ENCODE measurements at regions not wholly inside any gene's neighbourhood (a gene's known extent, or its start where the extent isn't known, plus 50 kb on each side); places are given as distances from the start of the nearest gene placed in this dataset.

DNA sequence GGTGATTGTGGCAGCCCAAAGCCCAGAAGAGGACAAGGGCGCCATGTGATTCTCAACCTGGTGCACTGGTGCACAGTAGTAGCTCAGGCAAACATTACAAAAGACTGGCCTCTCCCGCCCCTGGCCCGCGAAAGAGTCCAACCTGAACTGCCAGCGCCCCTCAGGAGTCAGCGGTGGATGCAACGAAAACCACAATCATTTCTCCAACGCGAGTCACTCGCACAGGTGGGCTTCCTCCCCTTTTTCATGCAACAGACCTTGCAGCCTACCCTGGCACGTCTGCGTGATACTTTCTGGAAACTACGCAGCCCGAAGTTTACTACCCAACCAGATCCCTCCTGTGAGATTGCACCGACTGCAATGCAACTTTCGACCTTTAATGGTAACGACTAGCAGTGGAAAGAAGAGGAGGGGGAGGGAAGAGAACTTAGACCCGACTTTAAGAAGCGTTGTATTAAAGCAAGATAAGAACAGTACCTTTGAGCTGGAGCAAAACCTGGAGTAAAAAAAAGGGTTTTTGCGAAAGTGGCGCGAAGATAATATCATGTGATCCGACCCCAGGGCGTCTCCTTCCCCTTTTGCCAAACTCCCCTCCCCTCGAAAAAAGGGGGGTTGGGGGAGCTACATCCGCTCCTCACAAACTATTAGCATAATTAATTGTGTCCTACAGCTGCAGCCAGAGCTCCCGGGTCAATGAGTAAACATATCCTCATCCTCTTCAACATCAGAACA is 63.3 kb upstream of the CCDC160 start:
- DNase-seq (ENCODE audit: low spot score): peak; percentile 60

DNA sequence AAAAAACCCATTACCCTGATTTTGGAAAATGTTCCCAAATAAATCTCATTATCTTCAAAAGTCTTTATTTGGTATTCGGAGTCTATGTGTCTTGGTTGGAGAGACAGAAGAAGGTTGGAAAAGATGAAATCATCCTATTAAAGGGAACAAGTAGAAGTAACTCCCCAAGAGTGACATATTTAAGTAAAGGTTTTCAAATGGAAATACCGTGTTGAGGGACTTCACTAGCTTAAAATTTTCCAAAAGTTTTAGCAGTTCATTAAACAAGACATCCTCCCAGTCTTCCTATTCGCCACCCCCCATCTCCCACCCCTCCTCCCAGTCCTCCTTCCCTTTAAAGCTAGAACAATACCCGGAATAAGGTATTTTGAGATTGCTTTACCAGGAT is 62.7 kb upstream of the CCDC160 start:
- no peak for DNase-seq (ENCODE audit: low spot score)

DNA sequence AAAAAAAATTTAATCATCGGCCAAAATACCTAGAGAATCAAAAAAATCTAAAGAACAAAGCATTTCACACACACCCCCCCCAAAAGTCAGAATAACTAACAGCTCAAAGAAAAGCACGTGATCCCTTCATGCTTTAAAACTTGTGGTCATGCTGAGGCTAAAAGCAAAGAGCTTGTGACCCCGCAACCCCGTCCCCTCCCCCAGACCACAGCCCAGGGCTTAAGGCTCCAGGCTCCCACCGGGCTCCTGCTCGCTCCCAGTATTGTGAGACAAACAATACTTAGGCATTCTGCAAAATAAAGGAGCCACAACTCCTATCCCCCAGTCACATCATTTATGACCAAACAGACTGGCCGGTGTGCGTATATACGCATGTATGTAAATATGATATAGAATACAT is 62.1 kb upstream of the CCDC160 start:
- DNase-seq (ENCODE audit: low spot score): peak; percentile 81

DNA sequence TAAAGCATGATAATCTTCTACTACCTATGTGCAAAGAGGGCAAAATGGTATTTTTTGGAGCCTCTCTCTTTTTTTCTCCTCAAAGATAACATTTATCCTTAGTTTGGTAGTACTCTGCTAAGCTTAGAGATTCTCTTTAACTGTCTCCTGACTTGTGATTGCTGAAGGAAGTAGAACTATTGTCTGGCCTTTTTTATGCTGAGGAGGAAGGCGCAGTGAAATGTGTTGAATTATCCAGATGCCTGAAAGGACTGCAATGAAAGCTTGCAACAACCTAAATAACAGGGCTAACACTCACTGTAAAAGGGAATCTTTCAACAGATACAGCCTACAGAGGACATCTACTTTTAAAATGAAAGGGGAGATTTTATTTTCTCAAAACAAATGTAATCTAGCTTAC is 59.5 kb upstream of the CCDC160 start:
- no peak for DNase-seq (ENCODE audit: low spot score)

DNA sequence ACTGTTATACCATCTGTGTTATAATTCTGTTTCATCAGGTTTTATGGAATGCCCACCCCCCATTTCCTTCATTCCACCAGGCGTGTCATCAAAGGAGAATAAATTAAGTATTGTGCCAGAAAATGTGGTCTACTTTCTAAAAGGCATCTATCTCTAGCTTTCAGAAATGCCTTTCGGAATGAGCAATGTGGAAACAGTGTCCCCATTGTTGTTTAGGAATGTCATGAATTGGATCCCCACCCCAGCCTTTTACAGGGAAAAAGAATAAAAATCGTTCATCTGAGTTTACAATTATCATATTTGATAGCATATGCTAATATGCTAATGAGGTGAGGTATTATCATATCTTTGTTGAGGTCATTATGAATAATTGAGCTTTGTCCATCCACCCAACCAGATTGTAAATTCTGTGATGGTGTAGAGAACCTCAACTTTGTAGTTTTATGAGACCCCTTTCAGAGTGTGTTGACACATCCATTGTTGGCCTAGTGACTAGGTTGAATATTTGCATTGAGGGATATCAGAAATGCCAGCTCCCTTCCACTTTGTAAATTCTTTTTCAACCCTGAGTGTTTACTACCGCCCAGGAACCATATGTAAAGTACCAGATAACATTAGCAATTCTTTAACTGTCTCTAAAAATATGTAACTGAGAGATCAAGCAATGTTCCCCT is 56.2 kb upstream of the CCDC160 start:
- DNase-seq (ENCODE audit: low spot score): no peak

DNA sequence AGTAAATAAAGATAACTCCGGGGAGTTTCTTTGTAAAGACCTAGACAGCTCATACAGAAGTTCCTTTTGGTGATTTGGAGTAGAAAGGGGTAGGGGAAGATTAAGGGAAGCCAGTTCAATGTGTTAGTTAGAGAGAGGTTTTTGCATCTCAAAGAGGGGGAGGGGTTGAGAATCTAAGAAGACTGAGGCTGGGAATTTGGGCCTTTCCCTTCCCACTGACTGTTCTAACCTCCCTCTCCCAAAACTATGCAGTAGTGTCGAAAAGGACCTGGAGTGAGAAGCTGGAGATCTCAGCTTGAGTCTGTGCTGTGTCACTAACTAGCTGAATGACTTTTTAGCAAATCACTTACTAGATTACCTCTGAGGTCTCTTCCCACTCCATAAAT is 55.7 kb upstream of the CCDC160 start:
- no peak for DNase-seq (ENCODE audit: low spot score)

DNA sequence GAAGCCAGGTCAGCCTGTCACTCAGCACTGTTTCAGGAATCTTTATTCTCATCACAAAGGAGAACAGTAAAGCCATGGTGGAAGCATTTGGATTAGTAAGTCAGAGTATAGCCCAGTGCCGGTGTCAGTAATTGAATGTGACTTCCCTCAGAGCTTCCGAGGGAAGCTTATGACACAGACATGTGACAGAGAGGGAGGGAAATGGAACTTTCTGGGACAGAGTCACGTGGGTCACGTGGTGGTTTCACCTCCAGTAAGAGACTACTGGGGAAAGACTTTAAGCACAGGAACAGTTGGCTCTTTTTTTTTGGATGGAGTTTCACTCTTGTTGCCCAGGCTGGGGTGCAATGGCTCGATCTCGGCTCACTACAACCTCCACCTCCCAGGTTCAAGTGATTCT is 53.3 kb upstream of the CCDC160 start:
- no peak for DNase-seq (ENCODE audit: low spot score)

DNA sequence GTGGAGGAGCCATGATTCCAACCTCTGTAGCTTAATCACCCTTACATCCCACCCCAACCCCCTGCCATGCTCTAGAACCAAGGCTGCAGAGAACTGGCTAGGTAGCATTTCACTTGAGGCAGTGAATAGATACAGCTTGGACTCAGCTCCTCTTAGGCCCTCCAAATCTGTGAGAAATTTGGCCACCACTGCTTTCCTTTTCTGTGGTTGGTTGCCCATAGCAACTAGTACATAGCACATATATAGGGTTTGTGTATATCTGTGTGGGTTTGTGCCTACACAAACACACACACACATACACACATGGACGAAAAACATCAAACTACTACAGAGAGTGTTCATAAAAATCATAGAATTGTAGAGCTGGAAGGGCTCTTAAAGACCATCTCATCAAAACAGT is 52.0 kb upstream of the CCDC160 start:
- DNase-seq (ENCODE audit: low spot score): no peak

DNA sequence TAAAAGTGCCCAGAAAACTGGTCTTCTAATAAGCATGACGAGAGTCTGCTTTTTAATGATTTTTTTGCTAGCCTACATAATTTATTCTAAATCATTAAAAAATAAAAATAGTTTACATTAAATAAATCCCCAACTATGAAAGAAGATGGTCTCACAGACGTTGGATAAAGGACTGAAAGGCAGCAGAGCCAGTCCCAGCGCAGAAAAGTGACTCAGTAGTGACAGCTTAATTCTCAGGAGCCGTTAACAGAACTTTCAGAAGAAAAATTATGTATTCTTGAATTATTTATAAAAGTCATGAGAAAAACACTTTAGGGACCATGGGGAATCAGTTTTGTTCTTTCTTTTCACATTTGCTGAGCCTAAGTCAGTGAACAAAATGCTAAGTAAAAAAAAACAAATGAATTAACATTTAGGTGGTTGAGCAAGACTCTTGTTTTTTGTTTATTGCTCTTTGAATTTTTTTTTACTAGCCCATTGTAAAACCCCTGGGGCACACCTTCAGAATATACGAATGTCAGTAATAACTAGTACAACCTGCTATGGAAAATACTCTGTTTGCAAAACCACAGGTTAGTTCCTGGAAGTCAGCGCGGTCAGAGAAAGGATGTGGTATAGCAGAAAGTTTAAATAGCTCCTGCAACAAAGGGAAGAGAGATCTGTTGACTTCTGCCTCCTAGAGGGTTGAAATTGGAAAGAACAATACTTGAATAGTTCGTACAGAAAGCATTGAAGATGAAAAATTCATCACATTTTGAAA is 50.4 kb upstream of the CCDC160 start:
- DNase-seq (ENCODE audit: low spot score): no peak

All from ecto neural progenitor cell (in vitro differentiated cells).